GM19351 (cell line): ENCODE measurements at regions not wholly inside any gene's neighbourhood (a gene's known extent, or its start where the extent isn't known, plus 50 kb on each side); places are given as distances from the start of the nearest gene placed in this dataset.

ENCODE experiments used
- ATAC-seq: cut with Tn5 transposase; IDR thresholded peaks from one replicate; pipeline ENCODE4 v1.9.1; 2021; ENCODE audit warnings: mild to moderate bottlenecking, moderate library complexity; ENCODE audit not compliant: unreplicated experiment

DNA sequence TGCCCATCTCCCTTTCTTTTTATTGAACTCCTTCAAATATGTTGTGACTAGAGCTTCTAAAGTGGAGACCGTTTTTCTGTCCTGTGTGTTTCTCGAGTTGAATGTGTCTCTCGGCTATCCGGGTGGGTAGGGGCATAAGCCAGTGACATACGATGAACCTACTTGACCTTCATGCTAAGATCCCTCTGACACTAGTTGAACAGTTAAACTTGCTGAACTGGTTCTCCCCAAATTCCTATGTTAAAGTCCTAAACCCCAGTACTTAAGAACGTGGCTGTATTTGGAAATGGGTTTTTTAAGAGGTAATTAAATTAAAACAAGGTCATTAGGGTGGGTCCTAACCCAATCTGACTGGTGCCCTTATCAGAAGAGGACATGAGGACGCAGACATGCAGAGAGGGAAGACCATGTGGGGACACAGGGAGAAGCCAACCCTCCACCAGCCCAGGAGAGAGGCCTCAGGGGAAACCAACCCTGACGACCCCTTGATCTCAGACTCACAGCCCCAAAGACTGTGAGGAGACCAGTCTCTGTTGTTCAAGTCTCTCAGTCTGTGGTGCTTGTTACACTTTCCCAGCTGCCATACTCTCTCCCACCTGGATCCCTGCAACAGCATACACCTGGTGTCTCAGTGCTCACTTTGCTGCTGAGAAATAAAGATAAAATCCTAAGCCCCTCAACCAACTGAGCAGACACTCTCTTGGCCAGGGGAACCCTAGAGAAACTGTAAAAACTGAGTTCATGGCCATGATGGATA, 208.4 kb downstream of the MYLK4 start:
- ATAC-seq, result no peak

DNA sequence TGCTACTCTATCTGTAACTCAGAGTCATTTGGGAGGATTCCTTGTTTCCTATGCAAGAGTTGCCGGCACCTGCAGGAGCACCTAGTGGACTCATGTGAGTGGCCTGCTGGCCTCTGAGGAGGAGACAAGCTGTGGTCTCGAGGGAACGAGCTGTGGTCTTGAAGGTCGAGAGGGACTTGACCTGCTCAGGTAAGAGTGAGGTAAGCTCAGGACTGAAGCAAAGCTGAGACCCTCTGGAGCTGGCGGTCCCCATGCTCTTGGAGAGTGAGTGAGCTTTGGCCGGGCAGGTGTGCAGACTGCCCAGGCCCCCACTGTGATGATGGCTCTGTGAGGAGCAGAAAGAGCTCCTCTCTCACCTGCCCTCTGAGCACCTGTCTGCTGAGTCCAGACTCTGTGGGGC, 214.3 kb downstream of the MYLK4 start:
- no peak for ATAC-seq

GRCh38 chr6:2535506-2535905, 215.2 kb downstream of the MYLK4 start:
- ATAC-seq, result no peak

GRCh38 chr6:2534406-2535042, 216.2 kb downstream of the MYLK4 start:
- ATAC-seq, result no peak

DNA sequence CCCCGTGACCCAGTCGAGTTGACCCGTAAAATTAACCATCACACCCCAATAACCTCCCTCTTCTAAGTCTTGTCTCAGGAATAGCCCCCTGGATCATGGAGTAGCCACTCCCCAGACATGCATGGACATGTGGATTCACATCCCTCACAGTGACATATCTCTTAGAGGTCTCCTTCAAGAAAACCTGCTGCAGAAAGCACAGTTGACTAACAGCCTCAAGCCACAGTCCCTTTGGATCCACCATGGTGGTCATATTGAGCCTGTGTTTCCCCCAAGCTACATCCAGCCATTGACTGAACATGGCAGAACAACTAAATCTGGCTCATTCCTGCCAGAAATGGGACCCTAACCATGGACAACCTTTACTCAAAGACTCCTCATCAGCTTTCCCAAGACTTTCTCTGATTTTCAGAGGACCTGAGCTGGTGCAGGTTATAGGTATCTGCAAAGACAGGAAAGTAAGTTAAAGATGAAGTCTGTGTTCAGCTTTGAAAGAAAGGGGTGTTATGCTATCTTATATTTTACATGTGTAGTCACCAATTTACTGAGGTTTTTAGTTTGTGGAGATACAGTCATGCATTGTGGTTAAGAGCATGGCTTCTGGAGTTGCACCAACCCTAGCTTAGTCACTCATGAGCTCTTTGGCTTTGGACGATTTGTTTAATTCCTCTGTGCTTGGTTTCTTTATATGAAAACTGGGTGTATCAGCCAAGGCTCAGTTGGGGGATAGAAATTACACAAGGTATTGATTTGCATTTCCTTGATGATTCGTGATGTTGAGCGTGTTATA, 219.1 kb downstream of the MYLK4 start:
- ATAC-seq, result no peak

DNA sequence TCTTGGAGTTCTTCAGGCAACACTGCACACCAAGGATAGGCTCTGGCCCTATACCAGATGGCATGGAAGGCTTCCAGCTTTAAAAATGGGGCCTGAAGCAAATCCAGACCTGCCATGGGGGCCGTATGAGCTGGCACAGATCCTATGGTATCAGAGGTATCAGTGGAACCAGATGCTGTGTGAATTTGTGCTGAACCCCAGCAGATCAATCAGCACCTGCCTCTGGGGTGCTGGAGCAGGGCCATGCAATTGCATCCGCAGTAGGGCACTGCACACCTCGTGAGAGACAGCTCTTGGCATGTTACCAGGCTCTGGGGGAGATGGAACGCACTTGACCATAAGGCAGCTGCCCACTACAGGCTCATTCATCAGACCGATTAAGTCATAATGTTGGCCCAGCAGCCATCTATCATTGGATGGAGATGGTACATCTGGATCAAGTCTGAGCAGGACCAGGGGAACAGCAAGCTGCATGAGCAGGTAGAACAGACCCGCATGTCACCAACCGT, 221.5 kb downstream of the MYLK4 start:
- no peak for ATAC-seq

DNA sequence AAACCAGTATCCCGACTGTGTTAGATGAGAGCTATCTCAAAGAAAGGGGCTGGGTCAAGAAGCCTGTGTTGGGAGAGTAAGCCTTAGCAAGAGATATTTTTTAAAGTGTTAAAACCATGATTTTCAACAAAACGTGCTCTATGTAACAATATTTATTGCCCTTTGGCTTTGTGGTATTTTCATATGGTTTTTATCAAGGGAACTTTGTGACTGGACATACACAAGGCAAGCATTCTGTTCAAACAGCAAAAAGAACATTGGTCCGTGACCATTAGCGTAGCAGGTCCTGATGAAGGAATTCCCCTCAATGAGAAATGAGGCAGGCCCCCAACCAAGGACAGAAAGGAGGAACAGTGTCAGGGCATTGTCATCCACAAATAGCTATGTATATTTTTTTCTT, 222.6 kb downstream of the MYLK4 start:
- no peak for ATAC-seq

DNA sequence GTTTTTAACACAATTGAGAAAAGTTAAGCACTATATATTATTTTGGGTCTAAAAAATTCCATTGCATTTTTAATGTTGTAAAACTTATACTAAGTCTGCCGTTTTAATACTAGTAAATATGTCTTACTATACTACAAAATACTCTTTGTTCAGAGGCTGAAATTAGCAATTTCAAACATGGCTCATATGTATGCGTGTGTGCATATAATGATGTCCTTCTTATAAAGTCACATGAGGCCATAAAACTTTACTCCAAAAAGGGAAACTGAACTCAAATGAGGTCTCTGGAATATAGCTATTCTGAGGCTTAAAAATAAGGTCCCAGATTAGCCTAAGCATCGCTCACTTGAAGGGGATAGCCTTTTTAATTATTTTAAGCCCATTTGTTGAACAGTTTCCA, 224.0 kb downstream of the MYLK4 start:
- no peak for ATAC-seq

- ATAC-seq, result no peak
These were observed 226.6 kb downstream of the MYLK4 start for GRCh38 chr6:2524090-2524489.

GRCh38 chr6:2523061-2523460, 227.7 kb downstream of the MYLK4 start:
- ATAC-seq, result no peak

DNA sequence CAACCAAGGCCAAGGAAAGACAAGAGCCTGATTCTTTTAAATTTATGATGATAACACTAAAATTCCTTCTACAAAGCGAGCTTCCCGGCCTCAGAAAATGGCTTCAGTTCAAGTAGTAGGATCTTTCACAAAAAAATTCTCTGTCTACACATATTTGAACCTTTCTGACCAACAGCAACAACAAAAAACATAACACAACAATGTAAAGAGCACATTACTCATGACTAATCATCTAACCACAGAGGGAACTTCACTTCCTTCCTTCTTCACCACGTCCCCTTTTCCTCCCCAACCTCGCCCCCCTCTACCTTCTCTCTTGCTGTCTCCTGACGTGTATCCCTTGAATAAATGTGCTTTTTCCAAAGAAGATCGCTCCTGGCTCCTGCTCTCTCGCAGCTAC, 228.2 kb downstream of the MYLK4 start:
- no peak for ATAC-seq

DNA sequence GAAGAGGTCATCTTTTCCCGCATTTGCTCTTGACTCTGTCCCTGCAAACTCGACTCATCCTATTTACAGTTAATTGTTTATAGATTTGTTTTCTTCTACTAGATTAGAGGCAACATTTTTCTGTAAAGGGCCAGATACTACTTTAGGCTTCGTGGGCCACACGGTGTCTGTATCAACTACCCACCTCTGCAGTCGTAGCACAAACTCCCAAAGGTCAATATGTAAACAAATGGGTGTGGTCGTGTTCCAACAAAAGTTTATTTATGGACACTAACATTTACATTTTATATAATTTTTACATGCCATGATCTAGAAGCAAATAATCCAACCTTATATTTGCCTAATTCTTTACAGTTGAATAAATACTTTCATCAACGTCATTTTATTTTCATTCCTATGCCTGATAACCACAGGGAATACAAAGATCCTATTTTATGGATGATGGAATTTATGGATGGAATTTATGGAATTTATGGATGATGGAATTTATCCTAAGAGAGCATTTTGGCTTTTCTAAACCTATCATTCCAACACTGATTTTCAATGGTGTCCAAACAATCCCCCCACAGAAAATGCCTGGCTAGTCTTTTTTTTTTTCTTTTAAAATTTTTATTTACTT, 232.8 kb downstream of the MYLK4 start:
- no peak for ATAC-seq

- no peak for ATAC-seq
These were observed 233.3 kb downstream of the MYLK4 start for GRCh38 chr6:2517401-2517800.

DNA sequence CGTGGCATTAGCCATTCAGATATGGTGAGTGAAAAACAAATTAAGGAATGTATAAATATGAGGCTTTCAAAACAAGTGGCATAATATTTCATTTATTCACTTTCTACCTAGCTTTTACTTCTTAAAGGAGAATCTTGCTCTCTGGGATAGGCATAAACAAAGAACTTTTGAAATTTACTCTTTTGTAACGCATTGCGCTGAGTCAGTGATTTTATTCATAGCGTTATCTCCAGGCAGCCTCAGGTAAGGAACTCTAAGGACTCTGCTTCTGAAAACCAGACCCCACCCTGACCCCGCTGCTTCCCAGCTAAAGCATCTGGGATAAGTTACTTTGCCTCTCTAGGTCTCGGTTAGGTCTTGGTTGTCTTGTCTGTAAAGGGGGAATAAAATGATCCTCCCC, 234.7 kb downstream of the MYLK4 start:
- no peak for ATAC-seq

DNA sequence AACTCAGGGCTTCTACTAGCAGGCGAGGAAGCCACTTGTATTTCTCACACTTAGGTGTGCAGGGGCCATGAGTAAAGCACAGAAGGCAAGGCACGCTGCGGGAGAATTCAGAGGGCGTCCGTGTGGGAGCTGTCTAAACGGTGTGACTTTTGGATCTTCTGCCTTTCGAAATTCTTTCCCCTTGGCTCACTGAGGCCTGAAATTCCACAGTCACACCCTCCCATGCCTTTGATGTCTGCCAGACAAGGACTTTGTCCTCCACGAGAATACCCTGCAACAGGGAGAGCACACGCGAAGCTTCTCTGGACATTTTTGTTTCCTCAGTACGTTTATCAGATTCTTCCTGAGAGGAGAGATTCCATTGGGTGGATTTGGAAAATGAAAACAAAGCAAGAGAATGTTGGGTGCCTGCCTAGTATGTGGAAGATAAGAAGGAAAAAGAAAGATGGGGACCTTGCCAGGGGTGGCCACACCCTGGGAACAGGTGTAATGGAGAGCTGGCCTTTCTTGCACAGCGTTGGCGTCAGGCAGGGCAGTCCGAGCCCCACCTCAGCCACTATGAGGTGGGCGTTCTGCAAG, 235.7 kb downstream of the MYLK4 start:
- ATAC-seq, result no peak

- no peak for ATAC-seq
These were observed 237.9 kb downstream of the MYLK4 start for GRCh38 chr6:2512802-2513201.

DNA sequence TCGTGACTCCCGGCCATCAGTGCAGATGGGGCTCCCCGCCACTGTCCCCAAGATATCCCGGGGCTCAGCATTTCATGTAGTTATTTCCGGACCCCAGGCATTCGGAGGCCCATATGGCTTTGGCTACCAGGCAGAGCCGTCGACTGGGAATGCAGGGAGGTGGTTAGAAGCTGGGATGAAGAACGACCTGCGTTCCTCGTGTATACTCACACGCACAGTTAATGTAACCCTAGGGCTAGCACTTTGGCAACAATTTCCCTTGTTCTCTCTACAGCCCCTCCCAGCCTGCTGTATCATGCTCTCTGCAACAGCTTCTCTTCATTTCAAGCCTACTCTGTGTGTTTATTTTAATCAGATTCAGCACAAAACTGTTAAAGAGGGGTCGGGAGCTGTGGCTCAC, 240.4 kb downstream of the MYLK4 start:
- ATAC-seq, result no peak

DNA sequence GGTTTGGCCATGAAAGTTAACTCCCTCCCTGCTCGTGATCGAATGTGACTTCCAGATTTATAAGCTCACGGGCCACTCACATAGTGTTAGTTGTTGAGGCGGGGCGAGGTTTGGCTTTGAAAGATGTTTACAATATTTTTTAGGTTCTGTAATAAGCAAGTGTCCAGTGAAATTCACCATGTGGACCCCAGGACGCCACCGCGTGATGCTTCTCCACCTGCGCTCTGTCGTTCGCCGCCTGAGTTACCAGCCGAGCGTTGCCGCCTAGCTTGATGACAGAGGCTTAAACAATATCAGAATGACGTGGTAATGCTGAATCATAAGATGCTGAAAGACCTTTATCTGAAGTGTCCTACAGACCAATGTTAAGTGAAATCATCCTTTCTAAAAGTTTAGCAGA, 241.0 kb downstream of the MYLK4 start:
- ATAC-seq, result no peak

DNA sequence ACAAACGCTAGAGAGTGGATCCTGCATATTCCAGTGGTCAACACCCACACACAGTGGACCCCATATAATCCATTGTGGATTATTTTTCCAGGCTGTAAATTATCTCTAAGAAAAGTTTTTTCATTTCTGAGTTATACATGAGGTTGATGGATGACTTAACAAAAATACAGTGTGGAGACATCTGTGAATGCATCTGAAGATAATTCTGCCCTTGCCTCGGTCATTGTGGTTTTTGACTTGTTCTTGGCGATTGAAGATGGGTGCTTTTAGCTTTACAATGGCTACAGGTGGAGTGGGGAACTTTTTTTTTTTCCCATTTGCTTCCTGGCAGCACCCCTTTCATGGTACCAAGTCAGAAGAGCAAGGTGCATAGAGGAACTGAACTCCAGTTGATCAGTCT, 242.7 kb downstream of the MYLK4 start:
- no peak for ATAC-seq

DNA sequence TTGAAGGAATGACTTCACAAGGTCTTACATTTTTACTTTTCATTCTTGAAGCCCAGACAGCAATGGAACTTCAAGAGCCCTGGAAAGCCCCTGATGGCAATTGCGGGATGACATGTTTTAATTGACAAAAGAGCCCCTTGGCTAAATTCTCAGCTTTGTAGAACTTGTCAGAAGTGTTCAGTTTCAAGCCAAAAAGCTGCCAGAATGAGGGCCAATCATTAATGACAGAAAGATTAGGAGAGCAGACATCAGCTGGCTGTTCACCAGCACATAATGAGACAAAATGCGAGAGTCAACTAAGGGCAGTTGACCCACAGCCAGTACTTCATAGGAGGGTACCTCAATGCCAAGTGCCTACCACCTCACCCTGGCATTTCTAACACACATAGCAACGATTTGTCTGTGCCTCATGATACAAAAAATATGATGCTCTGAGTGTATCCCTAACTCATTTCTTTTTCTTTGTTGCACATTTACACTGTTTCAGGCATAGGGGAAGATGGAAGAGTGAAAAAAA, 243.1 kb downstream of the MYLK4 start:
- ATAC-seq, result no peak

GRCh38 chr6:2507016-2507415, 243.7 kb downstream of the MYLK4 start:
- no peak for ATAC-seq
